ENCODE measurements at regions not wholly inside any gene's neighbourhood (a gene's known extent, or its start where the extent isn't known, plus 50 kb on each side); places are given as distances from the start of the nearest gene placed in this dataset.

- TF ChIP-seq CTCF (conservative IDR thresholded peaks at IDR 0.05 in 1 of 2, IDR thresholded peaks at IDR 0.05 in 1 of 2; ENCODE audit: extremely low read depth in 1 of 2, insufficient read depth in 1 of 2, low read depth in 1 of 2, low read length in 2 of 2) (no peak), EZH2 (IDR thresholded peaks at IDR 0.05; ENCODE audit: borderline replicate concordance, low read length) (no peak)
Measured at GRCh38 chr19:37304190-37304883, 66.6 kb upstream of the ZNF527 start.

Measured in mammary epithelial cell (primary cell).